Stimulated activated CD8-positive, alpha-beta memory T cell treated with anti-CD3 and anti-CD28 coated beads, Interleukin-2, amount 100 ng/mL, for 1 hour (primary cell): ENCODE measurements at regions not wholly inside any gene's neighbourhood (a gene's known extent, or its start where the extent isn't known, plus 50 kb on each side); places are given as distances from the start of the nearest gene placed in this dataset.
"Not testable (repeated sequence)": the region's sequence is repeated elsewhere in the genome, so short reads cannot be mapped to it uniquely, and the experiment has no call there.

ENCODE experiments used
- DNase-seq, 2 donors: peaks; one replicate each; pipeline ENCODE4 v3.0.0-alpha.2; 2020; ENCODE audit warnings: low read depth in 2 of 2

GRCh38 chr9:75197561-75197960, 109.2 kb downstream of the OSTF1 start:
- no peak for DNase-seq

GRCh38 chr9:75198436-75198835, 110.1 kb downstream of the OSTF1 start:
- DNase-seq: no peak

- no peak for DNase-seq
These were observed 112.7 kb downstream of the OSTF1 start for GRCh38 chr9:75200892-75201470.

GRCh38 chr9:75201480-75202209, 113.3 kb downstream of the OSTF1 start:
- no peak for DNase-seq

GRCh38 chr9:75207997-75208396, 119.7 kb downstream of the OSTF1 start:
- not testable (repeated sequence) for DNase-seq

- DNase-seq: no peak
These were observed 121.9 kb downstream of the OSTF1 start for GRCh38 chr9:75210215-75210614.

GRCh38 chr9:75213765-75214164, 125.5 kb downstream of the OSTF1 start:
- DNase-seq: no peak

- DNase-seq: no peak
These were observed 138.3 kb downstream of the OSTF1 start for GRCh38 chr9:75226403-75227139.

GRCh38 chr9:75228893-75229292, 140.6 kb downstream of the OSTF1 start:
- no peak for DNase-seq

- no peak for DNase-seq
These were observed 141.5 kb downstream of the OSTF1 start for GRCh38 chr9:75229605-75230332.

GRCh38 chr9:75230469-75230868, 142.2 kb downstream of the OSTF1 start:
- no peak for DNase-seq

GRCh38 chr9:75231167-75231566, 142.9 kb downstream of the OSTF1 start:
- no peak for DNase-seq

- no peak for DNase-seq
These were observed 144.7 kb downstream of the OSTF1 start for GRCh38 chr9:75233011-75233410.

- no peak for DNase-seq
These were observed 147.3 kb downstream of the OSTF1 start for GRCh38 chr9:75235632-75236031.

GRCh38 chr9:75238311-75238976, 150.1 kb downstream of the OSTF1 start:
- DNase-seq: no peak

- DNase-seq: no peak
These were observed 150.9 kb downstream of the OSTF1 start for GRCh38 chr9:75239176-75239575.

- no peak for DNase-seq
These were observed 154.1 kb downstream of the OSTF1 start for GRCh38 chr9:75242426-75242825.

GRCh38 chr9:75246949-75247348, 158.6 kb downstream of the OSTF1 start:
- DNase-seq: no peak

GRCh38 chr9:75265525-75265972, 177.2 kb downstream of the OSTF1 start:
- peak; percentile 4 to 11 for DNase-seq

GRCh38 chr9:75269197-75269596, 180.9 kb downstream of the OSTF1 start:
- DNase-seq: no peak

- DNase-seq: not testable (repeated sequence)
These were observed 184.7 kb downstream of the OSTF1 start for GRCh38 chr9:75273055-75273454.

- no peak for DNase-seq
These were observed 186.5 kb downstream of the OSTF1 start for GRCh38 chr9:75274781-75275180.
